Adipocyte (in vitro differentiated cells): ENCODE measurements at regions not wholly inside any gene's neighbourhood (a gene's known extent, or its start where the extent isn't known, plus 50 kb on each side); places are given as distances from the start of the nearest gene placed in this dataset.

Experiments
- DNase-seq: peaks from one replicate; pipeline ENCODE4 v3.0.0-alpha.2; 2015; ENCODE audit warnings: low read depth
- H3K27me3 ChIP-seq: replicated peaks from 2 replicates; pipeline ENCODE4 v1.7.0; 2013; ENCODE audit warnings: mild to moderate bottlenecking, low read length, moderate library complexity; ENCODE audit not compliant: control insufficient read depth, insufficient read depth
- H3K36me3 ChIP-seq: 2 replicates; pipeline ENCODE4 v1.7.0; 2013; ENCODE audit warnings: low read length, mild to moderate bottlenecking, moderate library complexity; ENCODE audit not compliant: control insufficient read depth, insufficient read depth, severe bottlenecking
- H3K4me1 ChIP-seq: 2 replicates; pipeline ENCODE4 v1.7.0; 2013; ENCODE audit warnings: mild to moderate bottlenecking, low read length, moderate library complexity; ENCODE audit not compliant: control insufficient read depth, insufficient read depth
- H3K4me3 ChIP-seq: 2 replicates; pipeline ENCODE4 v1.7.0; 2013; ENCODE audit warnings: mild to moderate bottlenecking, low read length, moderate library complexity
- H3K9ac ChIP-seq: 2 replicates; pipeline ENCODE4 v1.7.0; 2013; ENCODE audit warnings: mild to moderate bottlenecking, low read length, moderate library complexity
- H3K9me3 ChIP-seq: 2 replicates; pipeline ENCODE4 v1.7.0; 2013; ENCODE audit warnings: mild to moderate bottlenecking, low read length, moderate library complexity; ENCODE audit not compliant: control insufficient read depth

DNA sequence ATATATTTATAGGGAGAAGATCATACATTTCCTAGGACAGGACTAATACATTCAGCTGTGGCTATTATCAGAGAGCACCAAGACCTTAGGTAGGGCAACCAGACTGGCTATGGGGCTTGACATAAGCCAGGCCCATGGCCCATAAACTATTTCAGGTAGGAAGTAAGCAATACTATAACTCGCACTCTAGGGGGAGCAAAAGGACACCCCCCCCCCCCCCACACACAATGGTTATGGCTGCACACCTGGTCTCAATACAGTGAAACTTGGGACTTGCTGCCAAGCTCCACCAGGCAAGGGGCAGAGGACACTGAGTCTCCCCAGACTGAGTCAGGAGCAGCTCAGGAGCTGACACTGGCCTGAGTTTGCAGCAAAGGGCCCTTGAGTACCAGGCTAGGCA is 348.9 kb upstream of the ASIC2 start:
- Histone ChIP-seq H3K9ac (no peak overlapping the region), H3K4me3 (no peak overlapping the region), H3K27me3 (peaks cover 34% of the 10 kb centered on the region), H3K4me1 (peaks cover 4% of the 10 kb centered on the region), H3K9me3 (peaks cover 7% of the 10 kb centered on the region), H3K36me3 (no peaks in the 10 kb centered on the region)
- DNase-seq: no peak

DNA sequence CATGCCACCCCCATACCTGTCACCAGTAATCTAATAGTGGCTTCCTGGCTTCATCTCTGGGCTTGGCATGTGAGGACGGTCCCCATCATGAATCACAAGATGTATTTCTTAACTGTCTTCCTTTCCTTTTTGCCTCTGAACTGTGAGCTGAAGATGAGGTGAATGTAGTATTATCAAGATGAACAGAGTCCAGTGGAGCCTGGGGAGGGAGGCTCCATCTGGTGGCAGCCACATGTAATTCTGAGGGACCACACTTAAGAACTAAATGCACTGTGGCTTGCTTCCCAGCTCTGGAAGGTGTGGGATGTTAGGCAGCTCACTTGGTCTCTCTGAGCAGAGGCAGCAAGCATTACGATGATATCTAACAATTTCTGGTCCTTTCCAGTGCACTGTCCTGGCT is 354.9 kb upstream of the ASIC2 start:
- Histone ChIP-seq H3K27me3 (peaks cover 40% of the 10 kb centered on the region), H3K9me3 (no peaks in the 10 kb centered on the region), H3K4me3 (no peak overlapping the region), H3K4me1 (no peaks in the 10 kb centered on the region), H3K36me3 (no peaks in the 10 kb centered on the region), H3K9ac (no peak overlapping the region)
- no peak for DNase-seq

GRCh38 chr17:33650304-33650703 is 357.2 kb upstream of the ASIC2 start:
- Histone ChIP-seq H3K4me1 (no peaks in the 10 kb centered on the region), H3K27me3 (peaks cover 34% of the 10 kb centered on the region), H3K9me3 (no peaks in the 10 kb centered on the region), H3K36me3 (no peaks in the 10 kb centered on the region), H3K9ac (no peak overlapping the region), H3K4me3 (no peak overlapping the region)
- DNase-seq: no peak

DNA sequence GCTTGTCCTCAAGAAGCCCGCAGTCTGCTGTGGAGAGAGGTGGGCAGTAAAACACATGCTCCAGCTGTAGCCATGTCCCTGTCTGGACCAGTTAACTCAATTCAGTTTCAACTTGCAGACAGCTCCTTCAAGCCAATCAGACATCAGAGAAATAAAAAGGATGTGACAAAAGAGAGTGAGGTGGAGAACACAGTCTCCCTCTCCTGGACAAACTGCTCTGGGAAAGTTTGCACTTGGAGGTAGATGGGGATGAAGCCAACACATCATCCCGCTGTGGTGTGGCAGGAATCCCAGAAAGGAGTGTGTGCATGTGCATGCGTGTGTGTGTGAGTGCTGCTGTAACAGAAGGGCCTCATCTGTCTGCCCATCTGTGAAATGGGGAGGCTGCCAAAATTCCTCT is 358.6 kb upstream of the ASIC2 start:
- Histone ChIP-seq H3K9me3 (no peaks in the 10 kb centered on the region), H3K9ac (no peak overlapping the region), H3K27me3 (peaks cover 21% of the 10 kb centered on the region), H3K4me3 (no peak overlapping the region), H3K36me3 (no peaks in the 10 kb centered on the region), H3K4me1 (no peaks in the 10 kb centered on the region)
- no peak for DNase-seq

GRCh38 chr17:33652731-33653398 is 359.8 kb upstream of the ASIC2 start:
- H3K4me1 ChIP-seq: no peaks in the 10 kb centered on the region
- DNase-seq: no peak
- H3K4me3 ChIP-seq: no peak overlapping the region
- no peak overlapping the region for H3K9ac ChIP-seq
- H3K9me3 ChIP-seq: no peaks in the 10 kb centered on the region
- H3K27me3 ChIP-seq: peaks cover 9% of the 10 kb centered on the region
- no peaks in the 10 kb centered on the region for H3K36me3 ChIP-seq

DNA sequence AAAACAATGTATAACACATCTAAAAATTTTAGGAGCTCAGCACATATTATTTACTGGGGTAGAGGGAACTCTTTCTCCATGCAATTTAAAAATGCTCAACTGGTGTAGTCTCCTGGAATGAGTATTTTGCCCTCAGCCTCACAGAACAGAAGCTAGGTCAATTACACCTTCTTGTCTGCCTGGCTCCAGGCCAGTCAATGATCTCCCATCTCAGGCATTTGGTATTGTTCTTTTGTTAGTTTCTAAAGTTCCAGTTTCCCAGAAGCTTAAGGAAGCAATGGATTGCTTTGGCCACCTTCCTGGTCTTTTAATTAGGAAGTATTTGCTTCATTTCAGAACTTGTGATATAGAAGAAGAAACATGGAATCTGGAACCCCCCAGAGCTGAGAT is 360.3 kb upstream of the ASIC2 start:
- no peak for DNase-seq
- no peaks in the 10 kb centered on the region for H3K36me3 ChIP-seq
- H3K9ac ChIP-seq: no peak overlapping the region
- no peaks in the 10 kb centered on the region for H3K9me3 ChIP-seq
- H3K4me3 ChIP-seq: no peak overlapping the region
- no peaks in the 10 kb centered on the region for H3K4me1 ChIP-seq
- peaks cover 8% of the 10 kb centered on the region for H3K27me3 ChIP-seq

GRCh38 chr17:33657181-33657580 is 364.1 kb upstream of the ASIC2 start:
- Histone ChIP-seq H3K27me3 (peaks cover 3% of the 10 kb centered on the region), H3K9me3 (no peaks in the 10 kb centered on the region), H3K4me3 (no peak overlapping the region), H3K36me3 (no peaks in the 10 kb centered on the region), H3K4me1 (no peaks in the 10 kb centered on the region), H3K9ac (no peak overlapping the region)
- no peak for DNase-seq

DNA sequence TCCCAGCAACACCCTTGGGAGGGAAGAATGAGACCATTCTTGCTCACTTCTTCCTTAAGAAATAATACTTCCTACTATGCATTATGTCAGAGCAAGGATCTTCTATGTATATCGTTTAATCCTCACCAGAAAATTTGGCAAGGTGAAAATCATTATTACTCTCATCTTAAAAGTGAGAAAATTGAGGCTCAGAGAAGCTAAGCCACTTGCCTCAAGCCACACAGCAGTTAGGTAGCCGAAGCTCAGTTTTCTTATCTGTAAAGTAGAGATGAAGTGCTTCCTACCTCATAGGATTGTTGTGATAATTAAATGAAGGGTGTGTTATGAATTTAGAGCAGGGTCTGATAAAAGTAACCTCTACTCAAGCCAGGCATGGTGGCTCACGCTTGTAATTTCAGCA is 368.9 kb upstream of the ASIC2 start:
- H3K4me3 ChIP-seq: no peak overlapping the region
- H3K9ac ChIP-seq: no peak overlapping the region
- H3K27me3 ChIP-seq: peaks cover 11% of the 10 kb centered on the region
- H3K36me3 ChIP-seq: no peaks in the 10 kb centered on the region
- no peak for DNase-seq
- no peaks in the 10 kb centered on the region for H3K4me1 ChIP-seq
- no peaks in the 10 kb centered on the region for H3K9me3 ChIP-seq

DNA sequence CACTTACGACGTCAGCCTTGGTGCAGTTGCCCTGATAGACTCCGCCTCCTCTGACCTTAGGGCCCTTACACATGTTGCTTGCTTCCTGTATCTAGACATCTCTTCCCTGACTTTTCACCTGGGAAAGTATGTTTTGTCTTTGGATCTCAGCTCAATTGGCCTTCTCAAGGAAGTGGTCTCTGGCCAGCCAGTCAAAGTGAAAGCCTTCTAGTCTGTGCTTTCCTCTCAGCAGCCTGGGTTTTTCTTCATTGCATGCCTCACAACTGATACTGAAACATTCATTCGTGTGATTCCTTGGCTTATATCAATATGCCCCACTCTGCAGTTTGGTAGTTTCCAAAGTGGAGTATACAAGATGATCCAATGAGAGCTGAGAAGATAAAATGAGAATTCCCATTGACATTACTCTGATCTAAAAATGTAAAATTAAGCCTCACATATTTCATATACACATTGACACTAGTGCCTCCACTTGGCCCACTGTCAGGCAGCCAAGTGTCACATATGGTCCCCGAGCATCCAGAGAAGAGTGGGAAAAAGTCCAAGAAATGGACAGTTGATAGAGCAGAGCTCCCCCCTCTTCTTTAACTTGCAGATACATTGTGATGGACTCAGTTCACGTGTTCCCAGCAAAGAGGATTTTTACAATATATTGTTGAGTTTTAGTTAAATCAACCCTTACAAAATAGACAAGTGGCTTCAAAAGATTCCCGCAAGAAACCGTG is 371.2 kb upstream of the ASIC2 start:
- no peaks in the 10 kb centered on the region for H3K36me3 ChIP-seq
- no peak overlapping the region for H3K4me3 ChIP-seq
- no peak for DNase-seq
- no peaks in the 10 kb centered on the region for H3K9me3 ChIP-seq
- no peaks in the 10 kb centered on the region for H3K4me1 ChIP-seq
- H3K27me3 ChIP-seq: peaks cover 17% of the 10 kb centered on the region
- no peak overlapping the region for H3K9ac ChIP-seq

- Histone ChIP-seq H3K36me3 (no peaks in the 10 kb centered on the region), H3K4me3 (no peak overlapping the region), H3K9ac (no peak overlapping the region), H3K9me3 (no peaks in the 10 kb centered on the region), H3K4me1 (no peaks in the 10 kb centered on the region), H3K27me3 (peaks cover 30% of the 10 kb centered on the region)
- no peak for DNase-seq
These were observed 374.0 kb upstream of the ASIC2 start for GRCh38 chr17:33667052-33667509.

- H3K36me3 ChIP-seq: no peaks in the 10 kb centered on the region
- H3K9ac ChIP-seq: no peak overlapping the region
- H3K4me3 ChIP-seq: no peak overlapping the region
- no peaks in the 10 kb centered on the region for H3K4me1 ChIP-seq
- no peak for DNase-seq
- H3K9me3 ChIP-seq: no peaks in the 10 kb centered on the region
- peaks cover 35% of the 10 kb centered on the region for H3K27me3 ChIP-seq
These were observed 374.6 kb upstream of the ASIC2 start for GRCh38 chr17:33667671-33668070.
